RPMI7951 (cell line): ENCODE measurements at regions not wholly inside any gene's neighbourhood (a gene's known extent, or its start where the extent isn't known, plus 50 kb on each side); places are given as distances from the start of the nearest gene placed in this dataset.

ENCODE experiments used
- DNase-seq: peaks from one replicate; pipeline ENCODE4 v3.0.0-alpha.2; 2012; ENCODE audit warnings: low read depth

GRCh38 chr11:45518141-45518832 is 147.1 kb downstream of the CHST1 start:
- DNase-seq: no peak

GRCh38 chr11:45517171-45517770 is 148.2 kb downstream of the CHST1 start:
- DNase-seq: no peak

GRCh38 chr11:45513821-45514340 is 151.5 kb downstream of the CHST1 start:
- DNase-seq: no peak

GRCh38 chr11:45512471-45513148 is 152.8 kb downstream of the CHST1 start:
- DNase-seq: no peak

GRCh38 chr11:45511566-45511965 is 153.9 kb downstream of the CHST1 start:
- DNase-seq: no peak

GRCh38 chr11:45507916-45508315 is 157.5 kb downstream of the CHST1 start:
- DNase-seq: no peak

- no peak for DNase-seq
Observed at GRCh38 chr11:45503311-45503710, 162.1 kb downstream of the CHST1 start.

- no peak for DNase-seq
Observed at GRCh38 chr11:45502226-45502545, 163.2 kb downstream of the CHST1 start.

GRCh38 chr11:45501392-45502225 is 163.8 kb downstream of the CHST1 start:
- DNase-seq: no peak

GRCh38 chr11:45500451-45500850 is 165.0 kb downstream of the CHST1 start:
- DNase-seq: no peak

- DNase-seq: no peak
Observed at GRCh38 chr11:45494738-45495137, 170.7 kb downstream of the CHST1 start.

GRCh38 chr11:45489281-45489905 is 176.0 kb downstream of the CHST1 start:
- no peak for DNase-seq

GRCh38 chr11:45486461-45486860 is 179.0 kb downstream of the CHST1 start:
- DNase-seq: no peak

GRCh38 chr11:45485070-45485707 is 180.2 kb downstream of the CHST1 start:
- no peak for DNase-seq

GRCh38 chr11:45484326-45484883 is 181.0 kb downstream of the CHST1 start:
- no peak for DNase-seq

- no peak for DNase-seq
Observed at GRCh38 chr11:45483416-45483815, 182.0 kb downstream of the CHST1 start.

- DNase-seq: no peak
Observed at GRCh38 chr11:45482331-45482730, 183.1 kb downstream of the CHST1 start.

GRCh38 chr11:45481026-45481425 is 184.4 kb downstream of the CHST1 start:
- DNase-seq: no peak

GRCh38 chr11:45477588-45477987 is 187.8 kb downstream of the CHST1 start:
- no peak for DNase-seq

GRCh38 chr11:45476126-45476525 is 189.3 kb downstream of the CHST1 start:
- no peak for DNase-seq

GRCh38 chr11:45475173-45475572 is 189.0 kb upstream of the SYT13 start:
- DNase-seq: no peak
